DND-41 (cell line): ENCODE measurements at regions not wholly inside any gene's neighbourhood (a gene's known extent, or its start where the extent isn't known, plus 50 kb on each side); places are given as distances from the start of the nearest gene placed in this dataset.
"Not testable (repeated sequence)": the region's sequence is repeated elsewhere in the genome, so short reads cannot be mapped to it uniquely, and the experiment has no call there.

ENCODE experiments used
- EZH2 ChIP-seq: IDR thresholded peaks from 3 replicates; pipeline ENCODE4 v1.6.1; 2012; ENCODE audit warnings: borderline replicate concordance, low read depth, mild to moderate bottlenecking, moderate library complexity, low read length, inconsistent platforms; ENCODE audit not compliant: severe bottlenecking
- TF ChIP-seq, protein P1 (sequence below): IDR thresholded peaks from 2 replicates; pipeline ENCODE4 v1.5.1; 2012; ENCODE audit warnings: borderline replicate concordance, low read length, moderate library complexity, mild to moderate bottlenecking; ENCODE audit not compliant: poor library complexity, severe bottlenecking; ENCODE audit errors: extremely low read depth

DNA sequence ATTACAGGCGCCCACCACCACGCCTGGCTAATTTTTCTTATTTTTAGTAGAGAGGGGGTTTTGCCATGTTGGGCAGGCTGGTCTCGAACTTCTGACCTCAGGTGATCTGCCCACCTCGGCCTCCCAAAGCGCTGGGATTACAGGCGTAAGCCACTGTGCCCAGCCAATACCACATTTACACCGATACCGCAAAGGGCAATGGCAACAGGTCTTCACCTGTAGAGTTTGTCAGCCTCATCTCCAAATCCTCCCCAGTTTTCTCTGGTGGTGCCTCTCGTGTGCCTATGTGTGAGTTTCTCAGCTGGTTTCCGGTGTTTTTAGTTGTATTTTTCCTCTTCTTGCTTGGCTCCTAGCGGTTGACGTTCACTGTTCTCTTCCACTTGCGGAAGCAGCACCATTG lies 52.0 kb upstream of the LYZL1 start:
- TF ChIP-seq, protein P1, sequence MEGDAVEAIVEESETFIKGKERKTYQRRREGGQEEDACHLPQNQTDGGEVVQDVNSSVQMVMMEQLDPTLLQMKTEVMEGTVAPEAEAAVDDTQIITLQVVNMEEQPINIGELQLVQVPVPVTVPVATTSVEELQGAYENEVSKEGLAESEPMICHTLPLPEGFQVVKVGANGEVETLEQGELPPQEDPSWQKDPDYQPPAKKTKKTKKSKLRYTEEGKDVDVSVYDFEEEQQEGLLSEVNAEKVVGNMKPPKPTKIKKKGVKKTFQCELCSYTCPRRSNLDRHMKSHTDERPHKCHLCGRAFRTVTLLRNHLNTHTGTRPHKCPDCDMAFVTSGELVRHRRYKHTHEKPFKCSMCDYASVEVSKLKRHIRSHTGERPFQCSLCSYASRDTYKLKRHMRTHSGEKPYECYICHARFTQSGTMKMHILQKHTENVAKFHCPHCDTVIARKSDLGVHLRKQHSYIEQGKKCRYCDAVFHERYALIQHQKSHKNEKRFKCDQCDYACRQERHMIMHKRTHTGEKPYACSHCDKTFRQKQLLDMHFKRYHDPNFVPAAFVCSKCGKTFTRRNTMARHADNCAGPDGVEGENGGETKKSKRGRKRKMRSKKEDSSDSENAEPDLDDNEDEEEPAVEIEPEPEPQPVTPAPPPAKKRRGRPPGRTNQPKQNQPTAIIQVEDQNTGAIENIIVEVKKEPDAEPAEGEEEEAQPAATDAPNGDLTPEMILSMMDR: not testable (repeated sequence)
- not testable (repeated sequence) for TF ChIP-seq EZH2
